Suprapubic skin (tissue), 4 donors: ENCODE measurements at regions not wholly inside any gene's neighbourhood (a gene's known extent, or its start where the extent isn't known, plus 50 kb on each side); places are given as distances from the start of the nearest gene placed in this dataset.

Experiments used
- DNase-seq, 2 donors: peaks; one replicate each; pipeline ENCODE4 v3.0.0-alpha.2; 2019; ENCODE audit warnings: low spot score in 2 of 2
- H3K27ac ChIP-seq: fragments of 200-600 bp; sonication (generic); one replicate; pipeline ENCODE4 v1.5.1; 2019
- H3K27me3 ChIP-seq: fragments of 200-600 bp; sonication (generic); one replicate; pipeline ENCODE4 v1.5.1; 2019
- H3K36me3 ChIP-seq: fragments of 200-600 bp; sonication (generic); one replicate; pipeline ENCODE4 v1.5.1; 2019
- H3K4me1 ChIP-seq: fragments of 200-600 bp; sonication (generic); one replicate; pipeline ENCODE4 v1.5.1; 2019
- H3K4me3 ChIP-seq: fragments of 200-600 bp; sonication (generic); one replicate; pipeline ENCODE4 v1.5.1; 2019; ENCODE audit warnings: mild to moderate bottlenecking
- H3K9me3 ChIP-seq: fragments of 200-600 bp; sonication (generic); one replicate; pipeline ENCODE4 v1.5.1; 2019
- EP300 ChIP-seq: sonication (generic); formaldehyde crosslinking; IDR thresholded peaks from one replicate; pipeline ENCODE4 v1.6.1; 2017; ENCODE audit warnings: antibody characterized with exemption
- POLR2A ChIP-seq, 2 donors: fragments of 450-650 bp; IDR thresholded peaks; one replicate each; pipeline ENCODE4 v1.6.1; 2017; ENCODE audit warnings: antibody characterized with exemption in 2 of 2, mild to moderate bottlenecking in 2 of 2, moderate library complexity in 2 of 2
- POLR2AphosphoS5 ChIP-seq, 3 donors: sonication (generic); formaldehyde crosslinking; IDR thresholded peaks; one replicate each; pipeline ENCODE4 v1.6.1; 2017; ENCODE audit warnings: antibody characterized with exemption in 3 of 3
- WGBS: methylation state at CpG from one replicate; pipeline ENCODE4 v1.1.5; 2018; 5-methylcytosine and 5-hydroxymethylcytosine counted together
- TF ChIP-seq, protein P1 (sequence below), 2 donors: fragments of 200-600 bp in 1 of 2; fragments of 450-650 bp in 1 of 2; sonication (generic) in 1 of 2; IDR thresholded peaks; one replicate each; pipeline ENCODE4 v1.5.1; 2016 to 2019; ENCODE audit warnings: antibody characterized with exemption in 2 of 2, mild to moderate bottlenecking in 1 of 2, moderate library complexity in 1 of 2

DNA sequence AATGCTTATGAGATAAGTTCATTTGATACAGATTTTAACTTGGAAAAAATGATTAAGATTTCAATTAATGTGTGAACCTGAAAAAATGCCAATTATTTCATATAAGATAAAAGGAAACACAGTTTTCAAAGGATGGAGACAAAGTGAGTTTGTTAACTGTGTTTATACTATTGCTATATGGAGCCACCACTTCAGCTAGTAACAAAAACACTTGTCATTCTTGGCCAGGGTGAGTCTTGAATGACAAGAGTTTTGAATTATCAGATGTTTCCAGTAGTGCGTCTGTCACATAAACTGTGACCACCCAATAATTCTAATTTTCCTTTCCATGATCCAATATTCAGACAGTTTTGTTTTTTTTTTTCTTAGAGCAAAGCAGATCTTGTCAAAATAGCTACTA lies 78.0 kb upstream of the GADL1 start:
- H3K36me3 ChIP-seq, result no peaks in the 10 kb centered on the region
- H3K27ac ChIP-seq, result no peak overlapping the region
- no peaks in the 10 kb centered on the region for H3K4me1 ChIP-seq
- no peak overlapping the region for H3K4me3 ChIP-seq
- H3K9me3 ChIP-seq, result no peaks in the 10 kb centered on the region
- H3K27me3 ChIP-seq, result no peaks in the 10 kb centered on the region
- no peak for DNase-seq
- TF ChIP-seq POLR2A (IDR thresholded peaks at IDR 0.05) (no peak), POLR2AphosphoS5 (IDR thresholded peaks at IDR 0.05) (no peak), EP300 (no peak)
- TF ChIP-seq, protein P1, sequence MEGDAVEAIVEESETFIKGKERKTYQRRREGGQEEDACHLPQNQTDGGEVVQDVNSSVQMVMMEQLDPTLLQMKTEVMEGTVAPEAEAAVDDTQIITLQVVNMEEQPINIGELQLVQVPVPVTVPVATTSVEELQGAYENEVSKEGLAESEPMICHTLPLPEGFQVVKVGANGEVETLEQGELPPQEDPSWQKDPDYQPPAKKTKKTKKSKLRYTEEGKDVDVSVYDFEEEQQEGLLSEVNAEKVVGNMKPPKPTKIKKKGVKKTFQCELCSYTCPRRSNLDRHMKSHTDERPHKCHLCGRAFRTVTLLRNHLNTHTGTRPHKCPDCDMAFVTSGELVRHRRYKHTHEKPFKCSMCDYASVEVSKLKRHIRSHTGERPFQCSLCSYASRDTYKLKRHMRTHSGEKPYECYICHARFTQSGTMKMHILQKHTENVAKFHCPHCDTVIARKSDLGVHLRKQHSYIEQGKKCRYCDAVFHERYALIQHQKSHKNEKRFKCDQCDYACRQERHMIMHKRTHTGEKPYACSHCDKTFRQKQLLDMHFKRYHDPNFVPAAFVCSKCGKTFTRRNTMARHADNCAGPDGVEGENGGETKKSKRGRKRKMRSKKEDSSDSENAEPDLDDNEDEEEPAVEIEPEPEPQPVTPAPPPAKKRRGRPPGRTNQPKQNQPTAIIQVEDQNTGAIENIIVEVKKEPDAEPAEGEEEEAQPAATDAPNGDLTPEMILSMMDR (IDR thresholded peaks at IDR 0.05), result no peak
- 70% methylated on average over 1 of the region's 1 CpG for WGBS

DNA sequence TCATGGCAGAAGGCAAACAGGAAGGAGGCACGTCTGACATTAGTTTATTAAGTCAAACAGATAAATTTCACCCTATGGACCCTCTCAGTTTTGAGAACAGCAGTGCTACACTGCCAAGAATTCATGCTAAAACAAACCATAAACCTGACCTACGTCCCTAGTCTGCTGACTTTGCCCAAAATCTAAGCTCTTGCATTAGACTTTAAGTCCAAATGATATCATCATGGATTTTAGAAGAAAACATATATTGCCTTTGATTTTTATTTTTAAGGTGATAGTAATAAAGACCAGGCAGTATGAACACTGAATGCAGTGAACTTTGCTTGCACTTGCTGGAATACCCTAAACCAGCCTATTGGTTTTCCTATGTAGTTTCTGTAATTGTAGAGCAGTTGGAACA lies 79.6 kb upstream of the GADL1 start:
- no peaks in the 10 kb centered on the region for H3K9me3 ChIP-seq
- H3K4me3 ChIP-seq, result no peak overlapping the region
- H3K27me3 ChIP-seq, result no peaks in the 10 kb centered on the region
- TF ChIP-seq, protein P1 (IDR thresholded peaks at IDR 0.05), result no peak
- TF ChIP-seq POLR2A (IDR thresholded peaks at IDR 0.05), result no peak
- TF ChIP-seq POLR2AphosphoS5 (IDR thresholded peaks at IDR 0.05), result no peak
- no peak for TF ChIP-seq EP300
- no peak for DNase-seq
- H3K36me3 ChIP-seq, result no peaks in the 10 kb centered on the region
- H3K27ac ChIP-seq, result no peak overlapping the region
- no peaks in the 10 kb centered on the region for H3K4me1 ChIP-seq
- 87% methylated on average over 2 of the region's 2 CpGs for WGBS

DNA sequence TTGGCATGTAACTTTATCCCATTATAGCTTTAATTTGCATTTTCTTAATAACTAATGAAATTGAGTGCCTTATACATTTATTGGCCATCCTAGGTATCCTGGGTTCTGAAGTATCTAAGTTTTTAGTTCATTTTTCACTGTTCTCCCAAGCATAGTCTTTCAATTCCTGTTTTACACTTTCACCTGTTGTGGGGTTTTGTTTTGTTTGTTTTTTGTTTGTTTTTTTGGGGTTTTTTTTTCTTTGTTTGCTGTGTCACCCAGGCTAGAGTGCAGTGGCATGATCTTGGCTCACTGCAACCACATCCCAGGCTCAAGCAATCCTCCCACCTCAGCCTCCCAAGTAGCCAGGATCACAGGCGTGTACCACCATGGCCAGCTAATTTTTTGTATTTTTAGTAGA lies 83.1 kb upstream of the GADL1 start:
- Histone ChIP-seq H3K27me3 (no peaks in the 10 kb centered on the region), H3K36me3 (no peaks in the 10 kb centered on the region), H3K4me3 (no peak overlapping the region), H3K9me3 (no peaks in the 10 kb centered on the region), H3K27ac (no peak overlapping the region), H3K4me1 (no peaks in the 10 kb centered on the region)
- whole genome bisulfite sequencing, result 100% methylated on average over 1 of the region's 1 CpG
- no peak for DNase-seq
- TF ChIP-seq, protein P1 (IDR thresholded peaks at IDR 0.05), result no peak
- no peak for TF ChIP-seq EP300
- TF ChIP-seq POLR2AphosphoS5 (IDR thresholded peaks at IDR 0.05), result no peak
- no peak for TF ChIP-seq POLR2A (IDR thresholded peaks at IDR 0.05)

DNA sequence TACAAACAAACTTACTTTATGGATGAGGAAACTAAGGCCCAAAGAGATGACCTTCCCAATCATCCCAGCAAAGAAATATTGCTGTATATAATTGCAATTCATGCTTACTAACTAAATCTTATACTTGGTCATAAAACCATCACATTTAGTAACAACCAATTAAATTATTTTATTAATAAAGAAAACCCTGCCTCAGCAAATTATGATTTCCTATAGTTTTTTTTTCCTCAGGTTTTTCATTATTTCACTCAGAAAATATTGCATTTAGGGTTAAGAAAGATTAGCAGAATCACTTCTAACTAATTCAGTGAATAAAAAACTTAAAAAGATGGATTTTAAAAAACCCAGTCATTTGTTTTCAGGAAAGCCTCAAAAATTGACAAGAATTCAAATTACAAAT lies 86.5 kb upstream of the GADL1 start:
- Histone ChIP-seq H3K9me3 (no peaks in the 10 kb centered on the region), H3K36me3 (no peaks in the 10 kb centered on the region), H3K4me1 (no peaks in the 10 kb centered on the region), H3K27ac (no peak overlapping the region), H3K4me3 (no peak overlapping the region), H3K27me3 (no peaks in the 10 kb centered on the region)
- DNase-seq, result no peak
- TF ChIP-seq POLR2AphosphoS5 (IDR thresholded peaks at IDR 0.05), result no peak
- no peak for TF ChIP-seq EP300
- TF ChIP-seq, protein P1 (IDR thresholded peaks at IDR 0.05), result no peak
- TF ChIP-seq POLR2A (IDR thresholded peaks at IDR 0.05), result no peak

DNA sequence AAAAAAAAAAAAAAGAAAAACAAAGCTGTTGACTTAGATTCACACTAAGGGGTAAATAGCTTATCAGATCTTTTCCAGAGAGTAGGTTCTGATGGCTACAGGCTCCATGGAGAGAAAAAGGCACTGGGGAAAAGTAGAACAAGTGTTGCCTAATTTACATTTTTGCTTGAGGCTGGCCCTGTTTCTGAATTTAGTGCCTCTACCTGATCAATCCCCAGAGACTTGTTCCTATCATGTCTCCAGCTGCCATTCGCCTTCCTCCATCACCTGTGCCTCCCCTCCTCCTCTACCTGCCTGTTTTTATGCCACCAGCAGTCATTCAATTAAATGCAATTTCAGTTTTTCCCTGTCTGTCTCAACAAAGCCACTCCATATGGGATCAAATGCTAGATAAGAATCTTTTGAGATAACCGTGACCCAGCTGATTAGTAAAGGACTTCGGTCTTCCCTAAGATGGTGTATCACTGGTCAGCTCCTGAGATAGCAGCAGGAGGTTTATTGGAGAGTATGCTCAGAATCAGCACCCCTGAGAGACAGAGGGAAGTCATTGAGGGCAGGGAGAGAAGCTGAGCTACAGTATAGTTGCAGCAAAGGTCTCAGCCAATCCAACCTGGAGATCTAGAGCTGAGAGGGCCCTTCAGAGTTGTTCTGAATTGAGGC lies 88.1 kb upstream of the GADL1 start:
- no peak overlapping the region for H3K4me3 ChIP-seq
- no peaks in the 10 kb centered on the region for H3K4me1 ChIP-seq
- WGBS, result 85% methylated on average over 3 of the region's 3 CpGs
- no peaks in the 10 kb centered on the region for H3K36me3 ChIP-seq
- no peak overlapping the region for H3K27ac ChIP-seq
- no peaks in the 10 kb centered on the region for H3K9me3 ChIP-seq
- H3K27me3 ChIP-seq, result no peaks in the 10 kb centered on the region
- TF ChIP-seq EP300 (no peak), POLR2AphosphoS5 (IDR thresholded peaks at IDR 0.05) (no peak), POLR2A (IDR thresholded peaks at IDR 0.05) (no peak)
- TF ChIP-seq, protein P1 (IDR thresholded peaks at IDR 0.05), result no peak
- DNase-seq, result no peak
